COLO668 (cell line): ENCODE measurements at regions not wholly inside any gene's neighbourhood (a gene's known extent, or its start where the extent isn't known, plus 50 kb on each side); places are given as distances from the start of the nearest gene placed in this dataset.
A peak's percentile ranks its signal among the peaks of the same experiment; 100 is the strongest.

Experiments
- DNase-seq: peaks from one replicate; lab custom pipeline; 2025; ENCODE audit not compliant: unreplicated experiment; lab: John Stamatoyannopoulos, UW

DNA sequence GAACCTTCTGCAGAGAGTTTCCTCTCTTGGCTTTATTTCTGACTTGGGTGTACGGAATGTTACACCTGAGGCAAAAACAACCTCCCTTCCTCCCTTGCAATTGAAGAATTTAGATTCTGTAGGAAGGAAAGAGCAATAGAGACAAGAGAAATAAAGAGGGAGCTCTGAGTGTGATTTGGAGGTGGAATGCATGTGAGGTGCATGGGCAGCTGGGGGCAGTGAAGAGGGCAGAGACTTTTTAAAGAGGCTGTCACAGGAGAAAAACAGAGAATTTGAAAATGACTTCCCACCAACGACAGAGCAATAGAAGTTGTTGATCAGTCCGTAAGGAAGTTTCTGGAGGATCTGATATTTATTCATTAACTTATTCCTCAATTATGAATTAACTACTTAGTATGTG, 172.0 kb upstream of the B3GALT2 start:
- DNase-seq = no peak

DNA sequence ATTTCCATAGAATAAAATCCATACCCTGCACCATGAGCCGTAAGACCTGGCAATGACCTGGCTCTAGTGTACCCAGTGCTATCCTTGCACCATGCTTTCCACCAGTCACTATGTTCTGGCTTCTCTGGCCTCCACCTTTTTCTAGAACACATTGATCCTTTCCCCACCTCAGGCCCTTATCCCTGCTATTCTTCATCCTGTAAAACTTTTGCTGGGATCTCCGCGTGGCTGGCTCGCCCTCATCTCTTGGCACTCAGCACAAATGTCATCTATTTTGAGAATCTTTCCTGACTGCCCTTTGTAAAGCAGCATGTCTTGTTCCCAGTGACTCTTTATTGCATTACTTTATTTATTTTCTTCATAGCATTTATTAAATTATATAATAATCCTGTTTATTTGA, 169.8 kb upstream of the B3GALT2 start:
- DNase-seq = no peak

DNA sequence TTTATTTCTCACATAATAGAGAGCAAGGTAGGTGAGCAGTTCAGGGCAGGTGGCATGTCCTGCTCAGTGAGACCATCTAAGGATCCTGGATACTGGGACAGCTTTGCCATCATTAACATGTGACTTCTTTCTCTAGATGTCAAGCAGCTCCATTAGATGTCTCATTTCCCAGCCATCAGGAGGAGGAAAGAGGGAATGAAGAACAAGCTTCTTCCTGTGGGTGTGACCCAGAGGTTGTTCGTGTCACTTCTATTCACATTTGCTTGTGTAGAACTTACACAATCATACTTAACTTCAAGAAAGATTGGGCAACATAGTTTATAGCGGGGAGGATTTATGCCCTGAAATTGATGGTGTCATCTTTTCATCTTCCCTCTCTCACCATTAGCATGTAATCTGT, 169.2 kb upstream of the B3GALT2 start:
- no peak for DNase-seq

DNA sequence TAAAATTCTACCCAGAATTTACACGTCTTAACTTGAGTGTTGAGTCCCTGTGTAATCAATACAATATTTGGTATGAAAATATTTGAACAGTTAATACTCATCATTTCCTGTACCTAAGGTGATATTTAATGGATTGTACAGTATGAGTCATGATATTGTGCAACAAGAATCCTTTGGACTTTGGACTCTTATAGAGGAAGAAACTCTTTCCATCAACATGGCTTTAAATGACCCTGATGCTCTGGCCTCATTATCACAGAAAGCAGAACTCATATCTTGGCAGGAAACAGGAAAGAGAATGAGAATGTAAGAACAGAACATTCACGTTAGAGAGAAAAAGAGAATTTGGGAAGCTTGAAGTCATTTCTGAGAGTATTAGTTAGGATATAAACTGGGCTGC, 168.8 kb upstream of the B3GALT2 start:
- DNase-seq = peak; percentile 25

DNA sequence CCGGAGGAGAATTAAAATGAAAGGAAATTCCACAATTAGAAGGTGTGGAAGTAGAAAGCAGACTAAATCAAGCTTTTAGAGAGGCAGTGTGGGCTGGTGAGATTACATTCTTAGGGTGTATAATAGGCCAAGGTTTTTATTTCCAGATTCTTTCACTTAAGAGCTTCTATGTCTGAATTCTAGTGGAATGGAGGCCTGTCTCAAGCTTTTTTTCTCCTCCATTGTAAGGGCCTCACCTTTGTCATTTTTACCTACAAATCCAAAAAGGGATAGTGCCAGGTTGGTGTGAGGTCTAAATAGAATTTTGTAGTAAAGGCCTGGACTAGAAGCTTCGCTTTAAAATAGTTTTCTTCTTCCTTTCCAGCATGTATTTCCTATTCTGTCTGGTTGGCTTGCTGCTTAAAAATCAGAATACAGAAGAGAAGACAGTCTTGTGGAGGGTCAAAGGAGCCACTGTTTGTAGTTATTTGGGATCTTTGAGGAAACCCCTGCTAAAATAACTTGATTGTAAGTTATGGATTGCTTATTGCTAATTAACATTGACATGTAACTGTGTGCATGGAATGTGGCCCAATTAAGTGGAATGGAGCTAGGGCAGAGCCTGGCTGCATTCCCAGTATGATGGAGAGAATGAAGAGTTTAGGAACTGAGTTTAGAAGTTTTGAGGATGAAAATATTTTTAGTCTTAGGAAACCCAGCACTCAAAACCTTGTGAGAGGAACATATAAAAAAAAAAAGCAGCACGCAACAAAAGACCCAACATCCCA, 162.5 kb upstream of the B3GALT2 start:
- DNase-seq = no peak

DNA sequence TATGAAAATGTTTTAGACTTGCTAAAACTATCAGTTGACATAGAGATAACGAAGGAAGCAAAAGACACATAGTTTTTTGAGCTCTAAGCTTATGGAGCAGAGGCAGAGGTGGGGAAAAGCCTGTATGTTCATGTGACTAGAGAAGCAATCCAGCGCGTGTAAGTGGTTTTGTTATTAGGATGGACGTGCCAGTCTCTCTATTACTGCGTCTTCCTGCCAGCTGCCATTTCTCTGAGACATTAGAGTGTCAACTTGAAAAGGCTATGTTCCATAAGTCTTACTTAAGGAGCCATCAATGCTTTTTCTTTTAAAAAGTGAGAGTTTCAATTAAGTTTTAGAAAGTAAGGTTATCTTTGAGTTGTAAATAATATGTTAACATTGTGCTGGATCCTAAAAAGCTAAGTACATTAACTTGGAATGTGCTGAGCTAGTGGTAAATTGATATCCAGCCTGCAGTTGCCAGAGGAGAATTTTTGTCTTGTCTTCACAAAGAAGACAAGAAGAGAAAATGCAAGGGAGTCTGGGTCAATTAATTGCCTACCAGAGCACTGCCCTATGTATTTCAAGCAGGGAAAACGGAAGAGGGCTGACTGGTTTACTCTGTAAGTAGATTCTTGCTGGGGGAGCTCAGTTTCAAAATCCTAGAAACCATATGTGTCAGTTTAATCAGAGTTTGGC, 161.8 kb upstream of the B3GALT2 start:
- DNase-seq = no peak

DNA sequence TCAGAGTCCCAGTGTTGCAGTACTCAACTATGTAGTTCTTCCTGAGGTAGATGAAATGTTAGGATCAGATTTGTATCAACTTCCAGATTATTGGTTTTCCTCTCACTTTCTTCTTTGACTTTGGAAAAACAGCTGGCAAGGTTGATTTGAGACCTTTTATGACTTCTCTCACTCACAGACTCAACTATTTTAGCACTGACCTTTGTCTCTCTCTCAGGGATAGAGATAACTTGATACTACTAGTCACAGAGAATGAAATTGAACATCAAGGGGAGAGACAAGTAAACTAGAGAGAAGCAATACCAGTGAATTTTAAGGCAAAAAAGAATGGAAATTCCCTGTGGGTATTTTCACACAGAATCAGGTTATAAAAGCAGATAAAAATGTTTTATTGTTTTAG, 159.7 kb upstream of the B3GALT2 start:
- DNase-seq = no peak

DNA sequence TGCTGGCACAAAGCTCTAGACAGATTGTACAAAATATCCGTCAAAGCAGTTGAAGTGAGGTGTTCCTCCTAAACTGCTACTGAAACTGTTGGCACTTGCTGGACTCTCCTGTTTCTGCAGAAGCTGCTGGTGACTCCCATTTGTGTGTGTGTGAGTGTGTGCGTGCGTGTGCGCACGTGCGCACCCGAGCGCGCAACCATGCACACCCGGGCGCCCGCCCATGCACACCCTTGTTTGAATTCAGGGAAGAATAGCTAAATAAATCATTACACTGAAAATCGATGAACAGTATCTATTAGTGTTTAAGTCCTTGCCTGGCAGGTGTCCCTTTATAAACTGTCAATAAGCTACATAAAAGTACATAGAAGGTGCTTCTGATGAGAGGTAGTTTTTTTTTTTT, 156.4 kb upstream of the B3GALT2 start:
- DNase-seq = peak; percentile 70

DNA sequence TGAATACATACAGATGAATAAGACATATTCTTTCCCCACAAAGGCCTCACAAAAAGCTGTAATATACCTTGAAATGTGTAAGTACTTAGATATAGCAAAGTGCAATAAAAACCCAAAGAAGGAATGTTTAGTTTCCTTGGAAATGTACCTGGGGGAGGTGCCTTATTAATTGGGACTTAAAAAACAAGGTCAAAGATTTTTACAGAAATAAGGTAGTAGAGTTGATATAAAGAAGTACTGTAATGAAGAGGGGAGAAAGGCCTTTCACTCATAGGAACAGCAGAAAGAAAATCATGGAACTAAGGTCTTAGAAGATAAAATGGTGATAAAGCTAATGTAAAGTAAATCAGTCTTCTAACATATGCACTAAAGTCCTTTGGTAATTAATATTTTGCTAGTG, 153.9 kb upstream of the B3GALT2 start:
- no peak for DNase-seq

DNA sequence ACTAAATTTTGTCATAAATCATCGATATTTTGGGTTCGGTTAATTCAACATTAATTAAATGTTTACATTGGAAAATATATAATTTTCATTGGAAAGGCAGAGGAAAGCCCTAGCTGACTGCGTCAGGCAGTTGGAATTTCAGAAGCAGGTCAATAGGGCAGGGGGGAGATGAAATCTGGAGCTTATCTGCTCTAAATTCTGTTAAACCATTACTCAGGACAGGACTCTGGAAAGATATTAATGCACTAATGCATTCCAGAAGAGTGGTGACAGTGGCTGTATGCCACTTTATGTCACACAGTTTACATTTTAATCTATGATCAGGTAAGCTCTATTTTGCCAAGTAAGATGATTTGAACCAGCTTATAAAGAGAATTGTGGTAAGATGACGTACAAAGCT, 153.0 kb upstream of the B3GALT2 start:
- DNase-seq = no peak

DNA sequence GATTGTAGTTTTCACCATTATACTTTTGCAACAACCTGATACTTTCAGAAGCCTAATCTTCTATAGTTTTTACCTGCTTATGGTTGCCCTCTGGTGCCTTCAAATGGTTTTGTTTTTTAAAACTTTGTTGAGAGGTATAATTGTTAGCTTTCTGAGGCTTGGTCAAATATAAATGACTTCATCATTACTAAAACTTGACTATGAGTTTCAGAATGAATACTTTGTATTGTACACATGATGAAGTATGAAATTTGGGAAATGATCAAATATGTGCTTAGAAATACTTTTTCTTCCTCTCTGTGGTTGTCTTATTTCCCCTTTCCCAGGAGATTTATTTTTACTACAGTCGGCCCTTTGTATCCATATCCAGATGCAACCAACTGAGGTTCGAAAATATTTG, 151.8 kb upstream of the B3GALT2 start:
- no peak for DNase-seq

DNA sequence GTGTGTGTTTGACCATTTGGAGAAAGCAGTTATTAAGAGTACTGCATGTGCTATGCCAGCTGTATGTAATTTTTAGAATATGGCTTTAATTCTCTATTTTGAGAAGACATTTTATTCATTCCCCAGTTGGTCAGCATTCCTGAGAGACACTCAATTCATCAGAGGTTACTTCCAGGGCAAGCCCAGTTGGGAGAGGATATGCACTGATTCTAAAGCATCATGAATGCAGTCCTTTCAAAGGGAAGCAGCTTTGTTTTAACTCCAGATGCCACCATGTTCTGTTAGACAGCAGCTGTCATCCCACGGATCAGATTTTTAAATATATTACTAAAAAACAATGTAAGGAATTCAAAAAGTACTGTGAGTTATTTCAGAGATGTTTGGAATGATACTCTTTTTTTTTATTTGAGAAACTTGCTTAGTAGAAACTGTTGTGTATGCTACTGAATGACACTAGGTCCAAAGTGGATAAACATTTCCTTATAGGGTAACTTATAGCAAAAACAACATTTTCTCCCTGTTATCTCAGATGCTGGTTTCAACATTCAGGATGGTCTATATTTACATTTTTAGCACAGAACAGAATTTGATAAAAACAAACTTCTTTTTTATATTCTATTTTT, 149.5 kb upstream of the B3GALT2 start:
- no peak for DNase-seq

DNA sequence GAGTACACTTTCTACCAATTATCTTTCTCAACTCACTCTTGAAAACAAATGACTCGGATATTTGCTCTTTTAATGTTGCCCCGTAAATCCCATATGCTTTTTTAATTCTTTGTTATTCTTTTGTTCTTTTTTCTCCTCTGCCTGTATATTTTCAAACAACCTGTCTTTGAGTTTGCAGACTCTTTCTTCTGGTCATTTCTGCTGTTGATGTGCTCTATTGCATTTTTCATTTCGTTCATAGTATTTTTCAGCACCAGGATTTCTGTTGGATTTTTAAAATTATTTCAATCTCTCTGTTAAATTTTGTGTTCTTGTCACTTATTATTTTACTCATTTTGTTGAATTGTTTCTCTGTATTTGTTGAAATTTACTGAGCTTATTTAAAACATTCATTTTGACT, 146.8 kb upstream of the B3GALT2 start:
- no peak for DNase-seq

DNA sequence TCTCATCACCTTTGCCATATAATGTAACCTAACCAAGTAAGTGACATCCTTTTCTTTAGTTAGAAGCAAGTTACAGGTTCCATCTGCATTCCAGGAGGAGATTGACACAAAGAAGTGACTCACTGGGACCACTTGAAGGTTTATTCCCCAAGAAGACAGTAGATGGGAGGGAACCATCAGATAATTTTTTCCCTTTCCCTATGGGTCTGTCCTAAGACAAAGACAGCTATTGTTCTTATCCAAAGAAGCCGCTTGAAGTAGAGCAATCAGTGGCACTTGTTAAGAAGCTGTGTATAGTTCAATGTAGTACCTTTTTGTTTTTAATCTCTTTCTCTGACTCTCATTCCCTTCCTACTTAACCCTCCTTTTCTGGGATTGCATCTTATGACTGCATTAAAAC, 139.9 kb upstream of the B3GALT2 start:
- DNase-seq = no peak

DNA sequence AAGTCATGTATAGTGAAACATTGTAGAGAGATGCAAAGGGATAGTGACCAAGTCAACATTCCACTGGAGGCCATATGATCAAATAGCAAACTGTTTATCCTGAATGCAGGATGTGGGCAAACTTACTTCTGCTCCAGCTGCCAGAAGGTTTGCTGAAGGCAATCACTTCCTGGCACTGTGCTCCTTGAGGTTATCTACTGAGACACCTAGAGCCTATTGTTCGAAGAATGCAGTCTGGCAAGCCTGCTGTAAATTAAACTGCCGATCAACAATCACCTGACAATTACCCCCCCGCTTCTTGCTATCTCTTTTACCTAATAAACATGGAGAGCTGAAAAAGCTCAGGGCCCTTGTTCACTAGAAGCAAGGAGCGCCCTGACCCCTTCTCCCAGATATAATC, 139.4 kb upstream of the B3GALT2 start:
- no peak for DNase-seq

DNA sequence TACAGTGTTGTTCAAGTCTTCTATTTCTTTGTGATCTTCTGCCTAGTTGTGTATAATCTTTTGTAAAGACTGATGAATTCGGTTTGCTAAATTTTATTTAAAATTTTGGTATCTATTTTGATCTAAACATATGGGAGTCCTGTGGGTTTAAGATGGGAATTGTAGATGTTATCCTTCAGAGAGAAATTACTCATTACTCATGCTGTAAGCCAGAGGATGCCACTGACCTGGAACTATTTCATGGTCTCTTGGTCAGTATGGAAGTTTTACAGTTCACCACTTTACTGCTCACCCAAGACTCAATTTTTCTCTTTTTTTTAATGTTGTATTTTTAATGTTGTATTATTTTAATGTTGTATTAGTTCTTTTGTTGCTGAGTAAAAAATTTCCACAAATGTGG, 138.6 kb upstream of the B3GALT2 start:
- DNase-seq = no peak

DNA sequence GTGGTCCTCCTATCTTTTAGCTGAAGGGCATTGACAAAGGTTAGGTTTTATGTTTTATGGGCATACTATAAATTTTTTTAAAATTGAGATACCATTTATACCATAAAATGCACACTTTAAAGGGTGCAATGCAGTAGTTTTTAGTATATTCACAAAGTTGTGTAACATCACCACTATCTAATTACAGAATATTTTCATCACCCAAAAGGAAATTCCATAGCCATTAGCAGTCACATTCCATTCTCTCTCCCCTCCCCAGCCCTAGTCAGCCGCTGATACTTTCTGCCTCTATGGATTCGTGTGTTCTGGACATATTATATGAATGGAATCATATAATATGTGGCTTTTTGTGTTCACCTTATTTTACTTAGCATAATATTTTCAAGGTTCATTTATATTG, 135.8 kb upstream of the B3GALT2 start:
- no peak for DNase-seq

DNA sequence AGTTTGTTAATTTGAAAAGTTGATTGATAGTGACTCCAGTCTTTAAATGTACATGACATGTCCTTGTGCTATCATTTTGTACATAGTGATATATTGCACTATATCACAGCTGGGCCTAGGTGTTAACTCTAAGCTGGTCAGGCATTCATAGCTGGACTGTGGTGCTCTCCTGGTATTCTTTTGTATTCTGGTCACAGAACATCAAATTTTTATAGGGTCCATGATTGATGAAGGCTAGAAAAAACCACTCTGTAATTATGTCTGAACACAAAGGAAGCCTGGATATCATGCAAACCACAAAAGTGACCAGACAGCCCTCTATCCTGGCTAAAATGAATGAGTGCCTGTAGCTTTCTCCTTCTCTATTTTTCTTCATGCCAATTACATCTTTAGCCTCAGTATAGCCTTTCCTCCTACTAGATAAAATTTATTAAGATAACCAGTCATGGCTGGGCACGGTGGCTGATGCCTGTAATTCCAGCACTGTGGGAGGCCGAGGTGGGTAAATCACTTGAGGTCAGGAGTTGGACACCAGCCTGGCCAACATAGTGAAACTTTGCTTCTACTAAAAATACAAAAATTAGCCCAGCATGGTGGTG, 134.9 kb upstream of the B3GALT2 start:
- DNase-seq = no peak

DNA sequence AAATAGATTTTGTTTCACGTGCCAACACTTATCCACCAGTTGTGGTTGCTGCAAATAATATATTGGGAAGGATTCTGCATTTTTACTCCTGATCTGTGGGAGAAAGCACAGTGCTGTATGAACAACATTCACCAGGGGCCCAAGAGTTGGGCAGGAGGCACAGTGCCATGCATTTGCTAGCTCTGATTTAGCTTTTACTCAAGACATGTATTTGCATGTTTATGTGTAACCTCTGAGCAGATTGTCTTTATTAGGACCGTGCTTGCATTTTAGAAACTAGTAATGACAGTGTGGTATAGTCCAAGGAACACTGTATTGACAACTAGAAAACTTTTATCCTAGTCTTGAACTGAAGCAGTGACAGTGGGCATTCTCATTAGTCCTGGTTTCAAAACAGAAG, 133.9 kb upstream of the B3GALT2 start:
- no peak for DNase-seq

DNA sequence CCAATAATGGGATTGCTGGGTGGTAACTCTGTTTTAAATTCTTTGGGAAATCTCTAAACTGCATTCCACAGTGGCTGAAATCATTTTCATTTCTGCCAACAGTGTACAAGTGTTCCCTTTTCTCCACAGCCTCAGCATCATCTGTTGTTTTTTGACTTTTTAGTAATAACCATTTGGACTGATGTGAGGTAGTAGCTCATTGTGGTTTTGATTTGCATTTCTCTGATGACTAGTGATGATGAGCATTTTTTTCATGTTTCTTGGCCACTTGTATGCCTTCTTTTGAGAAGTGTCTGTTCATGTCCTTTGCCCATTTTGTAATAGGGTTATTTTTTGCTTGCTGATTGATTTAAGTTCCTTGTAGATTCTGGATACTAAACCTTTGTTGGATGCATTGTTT, 131.9 kb upstream of the B3GALT2 start:
- no peak for DNase-seq

DNA sequence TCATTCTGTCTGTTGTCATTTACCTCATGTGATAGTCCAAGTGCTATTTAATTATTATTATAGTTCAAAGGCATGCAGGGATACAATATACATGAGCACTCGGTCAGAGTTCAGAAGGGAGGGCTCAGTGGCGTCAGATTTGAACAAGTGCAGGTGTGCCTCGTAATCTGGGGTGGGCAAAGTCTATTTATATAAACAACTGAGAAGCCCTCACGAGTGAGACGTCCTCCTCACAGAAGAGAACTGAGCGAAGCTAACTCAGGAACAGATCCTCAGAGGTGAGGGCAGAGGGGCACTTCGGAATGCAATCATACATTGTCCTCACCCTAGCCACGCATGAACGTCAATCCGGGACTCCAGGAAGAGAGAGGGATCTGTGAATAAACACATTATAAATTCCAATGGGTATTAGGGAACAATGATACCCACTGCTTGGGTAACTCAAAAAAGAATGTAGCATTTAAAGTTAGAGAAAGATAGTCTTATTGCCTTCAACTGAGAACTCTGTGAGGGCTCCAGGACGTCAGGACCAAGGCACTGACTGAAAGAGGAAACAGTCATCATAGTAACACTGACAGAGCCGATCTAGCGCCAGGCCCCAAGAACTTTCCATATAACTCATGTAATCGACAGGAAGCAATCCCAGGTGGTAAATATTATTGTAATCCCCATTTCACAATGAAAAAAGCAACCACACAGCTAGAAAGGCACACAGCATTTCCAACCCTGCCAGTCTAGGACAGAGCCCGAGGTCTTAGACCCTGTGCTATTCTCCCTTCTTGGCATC, 127.1 kb upstream of the B3GALT2 start:
- DNase-seq = no peak
